ENCODE measurements at regions not wholly inside any gene's neighbourhood (a gene's known extent, or its start where the extent isn't known, plus 50 kb on each side); places are given as distances from the start of the nearest gene placed in this dataset.

DNA sequence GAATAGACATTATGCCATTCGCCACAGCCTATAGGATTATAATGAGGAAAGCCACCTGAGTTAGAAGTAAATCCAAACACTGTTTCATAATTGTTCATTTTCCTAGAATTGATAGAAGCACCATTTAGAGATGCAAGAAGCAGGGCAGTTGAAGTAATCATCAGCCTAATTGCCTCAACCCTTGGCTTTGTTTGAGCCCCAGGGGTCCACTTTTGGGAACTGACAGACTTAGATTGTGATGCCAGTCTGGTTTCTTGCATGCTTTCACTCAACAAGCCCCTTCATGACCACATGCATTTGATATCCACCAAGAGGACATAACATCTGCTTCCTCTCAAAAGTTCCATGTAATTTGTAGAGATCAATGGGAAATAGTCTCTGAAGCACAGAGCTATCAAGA is 97.2 kb upstream of the COL8A1 start:
- DNase-seq: no peak

DNA sequence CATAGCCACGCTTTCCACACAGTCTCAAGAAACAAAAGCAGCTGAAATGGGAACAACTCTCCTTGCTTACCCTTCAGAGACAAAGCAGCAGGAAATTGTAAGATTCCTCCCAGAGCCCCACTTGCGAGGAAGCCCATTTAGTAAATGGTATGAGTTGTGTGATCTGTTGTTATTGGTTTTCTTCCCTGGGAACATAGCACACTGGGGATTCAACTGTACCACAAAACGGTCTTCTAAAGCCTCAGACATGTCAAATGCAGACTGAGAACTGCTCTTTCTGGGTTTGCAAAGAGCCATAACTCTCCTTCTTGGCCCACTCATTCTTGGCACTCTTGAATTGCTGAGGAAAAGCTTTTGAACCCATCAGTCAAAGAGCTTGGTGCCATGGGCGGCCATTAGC is 101.0 kb upstream of the COL8A1 start:
- no peak for DNase-seq

DNA sequence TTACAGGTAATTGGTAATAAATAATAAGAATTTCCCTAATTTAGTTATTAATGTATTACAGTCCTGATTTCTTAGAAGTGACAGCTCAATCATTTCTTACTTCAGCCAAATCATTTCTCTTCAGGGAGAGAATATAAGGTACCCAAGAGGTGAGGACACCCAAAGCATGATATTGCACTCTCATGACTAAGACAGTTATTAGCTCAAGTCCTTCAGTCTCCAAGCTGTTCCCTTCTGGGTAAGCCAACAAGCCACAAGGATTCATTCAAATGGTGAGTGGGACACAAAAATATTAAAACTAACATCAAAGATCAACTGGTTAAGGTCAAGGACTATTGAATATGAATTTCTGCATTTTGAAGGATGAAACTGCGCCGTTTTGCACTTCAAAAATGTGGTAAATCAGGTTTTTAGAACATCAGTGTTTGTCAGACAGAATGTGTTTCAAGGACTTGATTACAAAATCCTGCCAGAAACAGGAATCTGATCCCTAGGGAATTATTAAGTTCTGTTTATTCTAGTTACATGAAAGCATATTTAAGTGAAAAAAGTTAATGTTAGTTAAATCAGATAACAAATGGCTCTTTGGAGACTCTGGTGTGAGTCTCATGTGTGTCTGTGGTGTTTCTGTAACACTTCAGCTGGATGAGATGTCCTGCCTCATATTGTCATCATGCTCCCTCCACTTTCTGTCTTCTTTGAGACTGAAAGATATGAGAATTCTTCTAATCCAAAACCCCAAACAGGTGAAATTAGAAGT is 101.7 kb upstream of the COL8A1 start:
- DNase-seq: no peak

DNA sequence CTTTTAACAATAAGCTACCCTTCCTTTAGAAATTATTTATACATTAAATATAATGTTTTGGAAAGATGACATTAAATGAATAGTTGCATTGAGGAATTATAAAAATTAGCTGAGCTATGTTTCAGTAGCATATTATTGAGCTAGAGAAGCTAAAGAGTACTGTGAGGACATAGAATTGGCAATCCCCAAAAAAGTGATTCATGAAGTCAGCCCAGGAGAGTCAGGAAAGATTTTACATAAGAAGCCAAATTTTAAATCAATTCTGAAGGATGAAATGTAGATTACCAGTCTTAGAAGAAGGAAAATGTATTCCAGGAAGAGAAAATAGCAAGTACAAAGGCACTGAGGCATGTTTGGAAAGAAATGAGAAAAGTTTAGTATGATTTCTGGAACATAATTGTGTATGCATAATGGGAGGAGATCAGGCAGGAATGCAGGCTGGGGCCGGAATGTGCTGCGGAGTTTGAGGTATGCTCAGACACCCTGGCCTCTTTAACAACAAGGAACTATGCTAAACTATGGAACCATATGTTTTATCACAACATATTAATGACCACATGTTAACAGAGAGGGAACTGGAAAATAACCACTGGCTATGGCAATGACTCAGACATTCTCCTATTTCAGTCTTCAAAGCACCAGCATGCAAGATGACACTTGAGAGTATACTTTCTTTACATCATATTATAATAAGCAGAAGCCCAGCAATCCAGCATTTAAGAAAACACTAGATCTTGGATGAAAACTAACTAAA is 103.3 kb upstream of the COL8A1 start:
- no peak for DNase-seq

DNA sequence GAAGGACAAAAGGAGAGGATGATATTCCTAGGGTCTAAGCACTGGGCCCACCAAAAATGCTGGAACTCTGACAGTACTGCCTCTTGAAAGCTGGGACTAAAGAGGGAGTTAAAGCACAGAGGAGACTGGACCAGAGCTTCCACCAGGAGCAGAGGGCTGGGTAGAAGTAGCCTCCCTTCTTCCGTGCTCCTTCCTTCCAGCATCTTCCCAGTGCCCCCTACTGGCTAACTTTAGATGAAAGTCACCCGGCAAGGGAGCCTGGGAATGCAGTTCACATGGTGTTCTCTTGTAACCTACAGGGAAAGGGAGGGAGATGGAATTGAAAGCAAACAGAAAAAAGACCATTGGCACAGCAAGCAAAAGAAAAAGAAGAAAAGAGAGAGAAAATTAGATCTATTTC is 106.1 kb upstream of the COL8A1 start:
- no peak for DNase-seq

DNA sequence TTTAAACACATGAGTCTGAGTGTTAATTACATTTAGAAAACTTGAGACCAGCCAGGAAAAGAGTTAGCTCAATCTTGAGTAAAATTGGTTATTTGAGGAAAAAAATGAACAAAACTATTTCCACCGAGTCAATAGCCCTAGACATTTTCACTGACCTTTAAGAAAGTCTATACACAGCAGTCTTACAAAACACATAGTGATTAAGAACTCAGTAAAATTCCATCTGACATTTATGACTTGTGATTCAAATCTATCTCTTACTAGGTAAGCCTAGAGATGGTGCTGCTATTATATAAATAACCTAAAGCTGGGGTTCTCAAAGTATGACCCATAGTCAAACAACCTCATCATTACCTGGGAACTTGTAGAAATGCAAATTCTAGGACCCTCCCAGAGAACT is 109.1 kb upstream of the COL8A1 start:
- DNase-seq: no peak

DNA sequence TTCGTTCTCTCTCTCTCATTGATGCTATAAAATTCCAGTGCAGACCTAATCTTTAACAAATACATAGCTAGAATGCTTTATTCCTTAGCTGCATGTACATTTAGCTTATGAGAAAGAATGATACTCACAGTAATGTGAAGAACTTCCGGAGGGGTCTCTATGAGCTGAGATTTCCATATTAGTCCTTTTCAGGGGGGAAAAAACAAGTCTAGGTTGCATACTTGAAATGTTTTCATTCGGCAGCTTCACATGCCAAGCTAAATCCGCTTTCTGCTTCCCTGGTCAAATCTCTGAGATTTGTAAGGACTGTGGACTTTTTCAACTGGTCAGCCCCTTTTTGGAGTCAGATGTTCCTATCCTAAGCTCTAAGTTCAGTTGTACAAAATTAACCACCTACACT is 111.5 kb upstream of the COL8A1 start:
- DNase-seq: no peak

DNA sequence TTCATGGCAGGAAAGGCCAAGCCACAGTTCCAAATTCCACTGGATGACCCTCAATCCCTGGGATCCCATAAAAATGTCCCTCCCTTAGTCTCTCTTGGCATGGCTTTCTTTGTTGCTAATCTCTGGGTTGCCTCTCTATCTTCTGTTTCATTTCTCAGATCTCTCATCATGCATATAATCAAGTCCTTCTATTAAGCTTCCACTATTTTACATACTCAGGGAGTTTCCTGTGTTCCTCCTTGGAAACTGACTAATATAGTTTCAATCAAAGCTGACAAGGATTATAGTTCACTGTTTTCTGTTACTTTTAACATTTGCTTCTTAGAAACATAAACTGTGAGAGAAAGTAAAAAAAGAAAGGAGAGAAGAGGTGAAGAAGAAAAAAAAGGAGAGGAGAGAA is 113.8 kb upstream of the COL8A1 start:
- DNase-seq: no peak

DNA sequence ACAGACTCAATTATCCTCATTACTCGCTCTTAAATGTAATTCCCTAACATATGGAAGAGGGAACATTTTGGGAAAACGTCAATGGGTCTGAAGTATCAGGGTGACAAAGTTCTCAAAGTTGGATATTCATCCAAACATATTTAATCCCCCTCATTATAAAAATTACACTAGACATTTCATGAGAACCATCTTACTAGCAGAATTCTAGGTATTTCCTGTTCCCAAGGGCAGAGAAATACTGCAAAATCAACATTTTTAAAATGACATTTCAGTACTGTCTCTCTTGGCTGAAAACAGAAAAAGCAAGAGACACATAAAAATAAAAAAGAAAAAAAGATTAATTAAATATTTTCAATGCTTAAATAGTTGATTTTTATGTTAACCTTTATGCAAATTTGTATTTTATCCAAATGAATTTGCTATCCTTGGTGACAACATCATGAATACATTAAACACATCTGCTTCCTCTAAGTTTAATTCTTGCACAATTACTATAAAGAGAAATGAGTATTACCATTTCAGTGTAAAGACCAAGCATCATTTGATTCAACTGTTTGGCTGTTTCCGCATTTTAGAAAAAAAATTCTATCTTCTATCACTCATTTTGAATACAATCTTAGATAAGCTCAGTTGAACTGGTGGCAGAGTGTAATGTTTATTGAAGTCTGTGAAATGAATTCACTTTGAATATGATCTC is 114.8 kb upstream of the COL8A1 start:
- DNase-seq: no peak

DNA sequence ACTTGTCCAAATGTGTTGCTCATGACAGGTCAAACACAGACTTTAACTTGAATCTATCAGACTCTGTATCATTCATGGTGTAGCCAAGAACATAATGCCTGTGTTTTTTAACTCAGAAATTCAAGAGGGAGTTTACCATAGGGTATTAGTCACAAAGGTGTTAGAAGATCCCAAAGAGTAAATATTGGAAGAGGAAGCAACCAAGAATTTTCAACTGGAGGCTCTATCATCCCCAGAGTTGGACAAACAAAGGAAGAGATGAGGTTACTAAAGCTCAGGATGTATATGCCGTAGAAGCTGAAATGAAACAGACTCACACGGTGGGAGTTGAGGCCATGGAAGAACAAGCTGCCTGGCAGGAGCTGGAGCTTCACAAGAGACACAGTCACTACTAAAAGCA is 116.2 kb upstream of the COL8A1 start:
- DNase-seq: no peak

DNA sequence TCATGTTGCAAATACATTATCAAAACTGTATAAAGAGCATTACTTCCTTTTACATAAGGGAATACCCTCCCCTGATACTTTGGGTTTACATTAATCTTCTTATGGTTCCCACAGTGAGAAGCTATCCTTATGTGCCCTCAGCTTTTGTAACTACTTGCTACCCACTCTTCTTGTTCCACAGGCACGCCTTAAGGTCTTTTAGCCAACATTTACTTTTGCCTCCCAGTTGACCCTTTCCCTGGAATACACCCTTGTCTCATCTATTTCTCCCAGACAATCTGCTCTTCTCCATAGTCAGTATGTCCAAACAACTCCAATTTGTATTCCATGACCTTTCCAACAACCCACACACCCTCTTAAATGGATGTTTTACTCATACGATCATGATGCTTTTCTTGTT is 116.8 kb upstream of the COL8A1 start:
- DNase-seq: no peak

DNA sequence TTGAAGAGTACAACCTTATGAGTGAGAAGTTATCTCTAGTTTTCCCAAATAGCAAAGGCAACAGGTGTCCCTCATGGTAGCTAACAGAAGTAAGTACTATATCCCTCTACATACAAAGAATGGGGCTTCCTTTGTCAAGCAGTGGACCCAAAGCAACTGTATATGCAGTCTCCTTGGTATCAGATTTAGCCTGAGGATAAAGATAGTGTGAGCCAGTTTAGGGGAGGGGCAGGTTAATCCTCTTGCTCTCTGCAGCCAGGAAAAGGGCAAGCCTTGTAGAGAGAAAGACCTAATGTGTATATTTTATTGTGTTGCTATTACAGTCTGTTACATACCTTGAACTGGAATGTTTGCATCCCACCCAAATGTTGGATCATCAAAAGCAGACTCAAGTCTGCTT is 117.9 kb upstream of the COL8A1 start:
- DNase-seq: no peak

DNA sequence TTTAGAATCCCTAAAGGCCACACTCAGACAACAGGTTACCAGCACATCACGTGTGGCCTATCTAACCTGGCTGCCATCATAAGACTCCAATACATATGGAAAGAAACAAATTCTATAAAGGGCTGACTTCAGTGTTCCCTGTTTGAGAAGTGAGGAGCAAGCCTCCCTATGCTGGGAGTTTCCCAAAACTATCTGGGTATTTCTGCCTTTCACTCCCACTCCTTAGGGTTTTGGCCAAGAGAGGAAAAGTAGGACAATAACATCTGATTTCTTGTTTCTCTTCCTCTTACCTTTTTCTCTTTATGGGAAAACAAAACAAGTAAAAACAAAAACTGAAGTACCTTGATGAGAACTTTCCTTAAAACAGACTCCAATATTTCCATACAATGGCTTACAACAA is 121.5 kb upstream of the COL8A1 start:
- no peak for DNase-seq

DNA sequence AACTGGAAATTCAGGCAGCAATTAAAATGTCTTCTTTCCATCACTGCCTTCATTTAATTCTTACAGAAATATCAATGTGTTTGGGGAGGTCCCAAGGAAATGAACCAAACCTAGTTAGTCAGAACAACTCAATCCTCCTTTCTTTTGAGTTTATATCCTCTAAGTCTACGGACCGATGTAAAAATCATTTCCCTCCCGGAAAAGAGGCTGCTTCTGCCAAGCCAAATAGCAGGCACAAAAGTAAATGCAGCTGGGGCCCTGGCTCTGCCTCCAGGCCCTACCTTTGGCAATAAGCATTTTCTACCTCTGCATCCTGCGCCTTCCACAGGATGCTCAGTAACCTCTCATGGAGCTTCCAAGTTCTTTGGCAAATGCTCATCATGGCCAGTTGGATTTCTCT is 122.5 kb upstream of the COL8A1 start:
- DNase-seq: no peak

DNA sequence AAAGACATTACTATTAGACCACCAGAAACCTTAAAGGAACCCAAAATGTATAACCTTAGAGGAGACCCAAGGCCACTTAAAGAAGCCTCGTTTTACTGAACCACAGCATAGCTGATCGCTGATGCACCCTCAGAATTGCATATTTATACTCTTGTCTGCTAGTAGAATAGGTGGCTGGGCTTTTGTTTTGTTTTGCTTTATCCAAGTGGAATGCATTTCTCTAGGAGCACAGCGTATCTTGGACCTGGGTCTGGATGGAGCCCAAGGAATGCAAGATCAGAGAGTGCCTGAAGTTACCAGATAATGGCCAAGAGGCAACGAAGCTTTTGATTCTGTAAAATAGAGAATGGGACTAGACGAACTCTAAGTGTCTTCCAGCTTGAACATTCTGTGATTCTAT is 129.2 kb upstream of the COL8A1 start:
- DNase-seq: no peak

DNA sequence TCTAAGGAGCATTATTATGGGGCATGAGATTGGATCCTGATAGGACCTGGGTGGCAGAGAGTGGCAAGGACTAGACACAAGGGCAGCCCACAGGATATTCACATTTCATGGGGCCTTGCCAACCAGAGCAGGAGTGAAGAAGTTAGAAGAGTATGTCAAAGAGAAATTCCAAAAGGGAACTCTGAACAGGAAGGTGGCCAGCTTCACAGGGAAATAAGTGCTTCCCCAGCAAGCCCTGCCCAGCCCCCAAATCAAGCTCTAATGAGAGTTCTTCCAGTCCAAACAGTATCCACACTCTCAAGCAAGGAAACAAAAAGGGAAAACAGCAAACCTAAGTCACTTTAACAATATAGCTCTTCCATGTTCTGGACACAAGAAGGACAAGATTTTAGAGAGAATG is 130.2 kb upstream of the COL8A1 start:
- no peak for DNase-seq

DNA sequence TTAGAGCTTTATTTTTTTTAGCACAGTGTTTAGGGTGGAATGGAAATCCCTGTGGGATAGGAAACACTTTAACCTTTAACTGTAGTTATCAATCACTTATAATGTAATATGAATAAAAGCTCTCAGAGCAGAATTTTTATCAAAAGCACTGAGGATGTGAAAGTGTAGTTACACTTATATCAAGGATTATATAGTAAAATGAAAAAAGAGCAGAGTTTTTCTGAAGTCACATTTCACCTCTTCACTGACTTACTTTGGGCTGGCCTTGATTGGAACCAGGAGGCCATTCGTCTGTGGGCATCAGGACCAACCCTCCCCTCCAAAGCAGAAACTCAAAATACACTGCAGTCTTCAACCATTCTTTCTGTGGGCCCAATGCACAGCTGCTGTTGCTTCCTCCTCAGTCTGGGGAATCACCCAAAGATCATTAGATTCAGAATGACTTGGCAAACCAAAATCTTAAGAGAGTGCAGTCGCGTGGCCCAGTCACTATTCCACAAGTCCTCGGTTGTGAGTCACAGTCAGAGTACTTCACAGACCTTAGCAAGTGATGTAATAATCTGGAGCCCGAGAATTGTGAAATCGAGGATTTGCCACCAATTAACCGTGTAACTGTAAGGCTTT is 132.6 kb upstream of the COL8A1 start:
- no peak for DNase-seq

DNA sequence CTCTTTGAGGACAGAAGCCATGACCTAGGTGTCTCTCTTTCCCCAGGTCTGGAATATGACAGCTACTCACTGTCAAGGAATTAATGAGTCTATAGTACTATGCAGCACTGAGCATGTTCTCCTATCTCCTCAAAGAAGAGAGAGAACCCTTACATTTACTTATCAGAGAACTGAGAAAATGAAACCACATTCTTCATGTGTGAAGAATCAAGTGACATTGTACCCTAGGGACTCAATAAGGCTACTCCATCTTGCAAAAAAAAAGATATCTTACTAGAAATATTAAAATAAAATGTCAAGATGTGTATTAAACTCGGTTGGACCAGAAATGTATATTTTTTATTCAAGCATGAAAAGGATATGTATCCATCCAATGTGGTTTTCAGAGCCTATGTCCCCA is 133.2 kb upstream of the COL8A1 start:
- no peak for DNase-seq

DNA sequence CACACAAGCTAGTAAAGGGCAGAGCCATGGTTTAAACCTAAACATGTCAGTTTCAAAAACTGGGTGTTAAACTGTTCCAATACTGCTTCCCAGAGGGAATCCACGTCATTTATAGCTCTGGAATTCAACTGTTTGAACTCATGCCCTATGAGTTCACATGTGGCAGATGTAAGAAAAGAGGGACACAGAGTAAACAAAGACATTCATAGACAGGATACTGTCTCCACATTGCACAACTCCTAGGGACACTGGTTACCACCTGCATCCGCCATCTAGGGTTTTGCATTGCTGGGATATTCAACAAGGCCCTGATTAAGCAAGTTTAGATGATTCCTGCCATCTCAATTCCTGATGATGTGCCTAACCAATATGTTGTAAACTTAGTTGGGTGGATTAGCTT is 134.1 kb upstream of the COL8A1 start:
- no peak for DNase-seq

DNA sequence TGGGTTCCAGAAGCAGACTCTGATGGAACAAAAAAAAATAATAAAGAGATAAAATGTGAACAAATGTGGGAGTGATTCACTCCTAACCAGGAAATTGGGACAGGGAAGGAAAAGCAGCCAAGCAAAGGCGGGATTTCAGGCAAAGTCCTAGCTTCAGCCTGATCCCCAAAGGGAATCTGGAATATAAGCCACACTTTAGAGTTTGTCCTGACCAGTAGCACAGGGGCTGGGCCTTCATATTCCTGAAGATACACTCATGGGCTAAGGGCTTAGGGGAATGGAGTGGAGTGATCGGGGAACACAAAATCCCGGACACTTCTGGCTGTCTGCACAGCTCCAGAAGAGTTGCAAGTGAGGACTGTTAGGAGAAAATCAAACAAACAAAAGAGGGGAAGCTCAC is 135.0 kb upstream of the COL8A1 start:
- no peak for DNase-seq

DNA sequence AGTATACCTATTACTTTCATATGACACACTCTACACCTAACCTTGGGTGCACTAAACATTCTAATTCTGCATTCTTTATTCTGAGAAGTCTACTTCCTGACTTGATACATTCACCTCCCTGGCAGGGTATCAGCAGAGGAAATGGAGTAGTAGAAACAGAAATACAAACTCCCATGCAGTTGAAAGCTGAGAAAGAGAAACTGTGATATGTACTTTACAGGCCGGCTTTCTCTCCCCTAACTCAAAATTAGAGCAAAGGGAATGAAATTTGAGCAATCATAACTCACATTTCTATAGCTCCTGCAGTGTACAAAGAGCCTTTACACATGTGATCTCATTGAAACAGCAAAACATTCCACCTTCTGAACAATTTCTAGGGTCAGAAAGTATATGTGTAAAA is 135.5 kb upstream of the COL8A1 start:
- no peak for DNase-seq

DNA sequence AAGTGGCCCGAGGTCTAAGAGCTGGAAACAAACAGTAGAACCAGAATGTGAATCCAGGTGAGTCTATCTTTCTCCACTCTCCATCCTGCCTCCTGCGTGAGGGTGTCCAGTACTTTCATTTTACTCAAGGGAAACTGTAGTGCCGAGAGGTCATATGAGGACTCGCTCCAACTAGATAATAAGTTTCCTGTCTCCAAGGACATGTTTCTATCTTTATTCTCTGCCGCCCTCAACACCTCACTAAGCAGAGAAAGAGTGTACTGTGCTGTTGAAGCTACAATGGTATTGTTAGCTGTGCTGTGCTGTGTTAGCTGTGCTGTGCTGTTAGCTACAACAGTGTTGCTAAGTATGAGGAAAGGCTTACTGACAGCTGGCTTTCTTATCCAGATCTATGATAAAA is 137.9 kb upstream of the COL8A1 start:
- DNase-seq: no peak

DNA sequence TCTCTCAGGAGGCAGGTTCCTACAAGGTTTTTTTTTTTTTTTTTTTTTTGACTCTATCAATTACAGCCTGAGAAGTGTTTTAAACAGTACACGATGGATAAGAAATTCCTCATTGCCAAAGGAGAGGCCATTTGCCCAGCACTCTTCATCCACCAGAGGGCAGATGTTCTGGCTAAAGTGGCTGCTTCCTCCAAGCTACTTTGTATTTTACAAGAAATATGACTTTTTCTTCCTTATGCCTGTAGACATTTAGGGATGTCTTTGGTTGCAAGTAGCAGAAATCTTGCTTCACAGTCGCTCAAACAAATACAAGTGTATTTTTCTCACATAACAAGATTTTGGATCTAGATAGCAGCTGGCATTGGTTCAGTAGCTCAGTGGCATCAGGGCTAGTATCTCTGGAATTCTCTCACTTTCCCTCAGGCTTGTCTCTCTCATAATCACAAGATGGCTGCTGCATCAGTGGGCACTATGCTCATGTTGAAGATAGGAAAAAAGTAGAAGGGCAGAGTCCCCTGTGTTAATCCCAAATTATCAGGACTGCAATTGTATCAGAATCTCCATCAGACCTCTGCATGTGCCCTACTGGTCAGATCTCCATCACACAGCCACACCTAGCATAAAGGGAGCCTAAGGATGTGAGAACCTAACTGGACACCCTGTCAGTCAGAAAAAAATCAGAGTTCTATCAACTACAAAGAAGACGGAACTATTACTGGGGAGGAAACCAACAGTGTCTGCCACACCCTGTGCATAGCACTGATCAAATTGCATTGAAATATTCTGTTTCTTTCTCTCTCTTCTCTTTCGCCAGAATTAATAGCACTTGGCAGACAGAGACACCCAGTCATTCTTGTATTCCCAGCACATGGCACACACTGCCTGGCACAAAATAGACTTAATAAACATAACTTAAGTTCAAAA is 138.9 kb upstream of the COL8A1 start:
- DNase-seq: no peak

All from stimulated activated CD4-positive, alpha-beta T cell treated with anti-CD3 and anti-CD28 coated beads, Interleukin-4, amount 100 ng/mL, for 4 hours (primary cell).